Peyer's patch (tissue), 4 donors: ENCODE measurements at regions not wholly inside any gene's neighbourhood (a gene's known extent, or its start where the extent isn't known, plus 50 kb on each side); places are given as distances from the start of the nearest gene placed in this dataset.

Experiments used
- CTCF ChIP-seq, 6 experiments: fragments of 450-650 bp in 4 of 6; fragments of 200-600 bp in 2 of 6; sonication (generic) in 1 of 6; IDR thresholded peaks; one replicate each; pipeline ENCODE4 v1.5.1; 2017 to 2019; ENCODE audit warnings: antibody characterized with exemption in 6 of 6, mild to moderate bottlenecking in 3 of 6, moderate library complexity in 1 of 6
- POLR2A ChIP-seq, 2 donors: fragments of 450-650 bp; IDR thresholded peaks; one replicate each; pipeline ENCODE4 v1.5.1; 2017; ENCODE audit warnings: antibody characterized with exemption in 2 of 2, mild to moderate bottlenecking in 2 of 2, moderate library complexity in 2 of 2

- TF ChIP-seq CTCF (IDR thresholded peaks at IDR 0.05) (no peak), POLR2A (IDR thresholded peaks at IDR 0.05) (no peak)
Observed at GRCh38 chr4:123216946-123217345, 179.6 kb upstream of the SPRY1 start.
